GM20000 (cell line): ENCODE measurements at regions not wholly inside any gene's neighbourhood (a gene's known extent, or its start where the extent isn't known, plus 50 kb on each side); places are given as distances from the start of the nearest gene placed in this dataset.
"Not testable (repeated sequence)": the region's sequence is repeated elsewhere in the genome, so short reads cannot be mapped to it uniquely, and the experiment has no call there.

Experiments used
- DNase-seq: peaks from one replicate; pipeline ENCODE4 v3.0.0; 2012; ENCODE audit warnings: low spot score
- CTCF ChIP-seq: IDR thresholded peaks from 2 replicates; pipeline ENCODE4 v1.5.1; 2012; ENCODE audit warnings: mild to moderate bottlenecking, control low read depth; ENCODE audit errors: extremely low read depth, missing control alignments

- no peak for DNase-seq
- no peak for TF ChIP-seq CTCF
These were observed 241.0 kb upstream of the UBASH3B start for GRCh38 chr11:122414406-122415018.

GRCh38 chr11:122413677-122414076 is 241.8 kb upstream of the UBASH3B start:
- TF ChIP-seq CTCF = no peak
- DNase-seq = no peak

DNA sequence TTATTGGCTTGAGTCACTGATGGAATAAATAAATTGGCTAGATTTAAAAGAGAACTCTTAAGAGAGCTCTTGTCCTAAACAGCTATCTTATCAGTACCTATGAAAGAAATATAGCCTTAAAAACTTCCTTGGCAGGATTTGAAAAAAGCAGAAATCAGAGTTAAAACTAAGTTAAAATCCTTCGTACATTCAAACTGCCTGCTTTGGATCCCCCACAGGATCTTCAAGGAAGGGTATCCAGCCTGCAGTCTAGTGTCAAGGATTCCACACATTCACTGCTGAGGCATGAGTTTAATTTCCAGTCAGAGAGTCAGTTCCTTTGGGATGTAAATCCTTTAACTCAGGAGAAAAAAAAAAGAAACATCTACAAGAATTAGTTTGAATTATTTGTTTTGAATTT is 242.9 kb upstream of the UBASH3B start:
- no peak for TF ChIP-seq CTCF

GRCh38 chr11:122406466-122406865 is 249.1 kb upstream of the UBASH3B start:
- no peak for TF ChIP-seq CTCF
- no peak for DNase-seq

More for the DNA sequence above, 242.9 kb upstream of the UBASH3B start:
- DNase-seq = no peak

DNA sequence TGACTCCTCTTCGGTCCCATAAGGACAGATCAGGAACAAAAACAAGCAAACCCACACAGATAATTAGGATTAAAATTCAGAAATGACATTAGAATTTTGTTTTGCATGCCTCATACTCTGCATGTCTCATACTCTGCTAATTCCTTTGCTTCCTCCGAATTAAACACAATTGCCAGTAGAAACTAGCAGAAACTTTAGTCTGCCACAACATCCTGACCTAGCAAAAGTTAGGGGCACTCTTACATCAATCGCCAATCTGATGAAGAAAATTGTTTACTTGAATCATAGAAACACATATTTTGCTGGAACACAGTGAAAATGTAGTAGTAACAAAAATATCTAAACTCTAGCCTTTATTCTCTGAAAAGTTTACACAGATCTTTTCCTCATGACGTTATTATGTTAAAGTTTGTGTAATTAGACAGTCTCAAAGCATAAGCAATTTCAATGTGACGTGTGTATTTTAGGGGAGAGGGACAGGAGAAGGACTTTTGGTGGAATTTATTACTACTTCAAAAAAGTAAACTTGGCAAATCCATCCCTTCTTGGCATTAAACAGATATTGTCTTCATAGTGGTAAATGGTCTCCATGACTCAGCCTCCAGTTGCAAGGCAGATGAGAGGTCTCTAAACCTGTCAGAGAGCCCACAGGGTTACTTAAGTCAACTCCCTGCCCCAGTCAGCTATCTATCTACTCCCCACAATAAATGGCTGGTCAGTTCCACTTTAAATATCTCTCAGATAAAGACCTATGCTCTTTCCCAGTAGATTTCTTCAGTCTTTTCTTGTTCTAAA is 249.8 kb upstream of the UBASH3B start:
- DNase-seq = no peak
- TF ChIP-seq CTCF = no peak

DNA sequence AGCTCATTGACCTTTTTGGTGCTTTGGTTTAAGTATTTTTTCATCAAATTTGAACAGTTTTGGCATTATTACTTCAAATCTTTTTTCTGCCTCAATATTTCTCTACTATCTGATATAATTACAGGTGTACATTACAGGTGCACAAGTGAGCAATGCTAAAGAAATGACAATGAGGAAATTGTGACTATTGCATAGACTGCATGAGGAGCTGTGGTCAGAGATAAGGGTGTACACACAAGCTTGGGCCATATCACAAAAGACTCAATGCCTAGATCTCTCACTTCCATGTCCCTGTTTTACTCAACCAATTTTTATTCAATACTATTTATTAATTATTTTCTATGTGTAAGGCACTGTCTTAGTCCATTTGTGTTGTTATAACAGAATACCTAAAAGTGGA is 251.0 kb upstream of the UBASH3B start:
- TF ChIP-seq CTCF = no peak
- no peak for DNase-seq

DNA sequence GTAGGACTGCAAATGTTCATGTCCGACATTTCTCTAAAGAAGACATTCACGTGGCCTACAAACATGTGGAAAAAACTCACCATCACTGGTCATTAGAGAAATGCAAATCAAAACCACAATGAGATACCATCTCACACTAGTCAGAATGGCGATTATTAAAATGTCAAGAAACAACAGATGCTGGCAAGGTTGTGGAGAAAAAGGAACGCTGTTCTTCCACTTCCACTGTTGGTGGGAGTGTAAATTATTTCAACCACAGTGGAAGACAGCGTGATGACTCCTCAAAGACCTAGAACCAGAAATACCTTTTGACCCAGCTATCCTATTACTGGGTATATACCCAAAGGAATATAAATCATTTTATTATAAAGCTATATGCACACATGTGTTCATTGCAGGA is 253.9 kb upstream of the UBASH3B start:
- DNase-seq = not testable (repeated sequence)

DNA sequence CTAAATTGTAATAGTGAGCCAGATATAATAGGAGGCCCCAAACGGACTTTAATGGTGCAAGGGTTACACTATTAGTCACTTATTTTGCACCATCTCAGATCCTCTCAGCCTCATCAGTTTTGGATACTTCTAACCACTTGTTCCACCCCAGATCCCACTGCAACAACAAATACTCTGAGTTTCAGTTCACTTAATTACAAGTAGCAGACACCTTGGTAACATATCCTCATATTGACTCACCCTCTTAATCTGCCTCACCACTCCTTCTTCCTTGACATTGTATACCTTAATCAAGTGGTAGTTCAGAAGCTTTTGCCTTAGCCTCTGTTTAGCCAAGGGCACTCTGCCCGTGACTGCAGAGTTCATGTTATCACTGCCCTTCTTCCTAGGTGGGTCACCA is 256.1 kb upstream of the UBASH3B start:
- no peak for TF ChIP-seq CTCF
- DNase-seq = no peak
